ENCODE measurements at regions not wholly inside any gene's neighbourhood (a gene's known extent, or its start where the extent isn't known, plus 50 kb on each side); places are given as distances from the start of the nearest gene placed in this dataset.

- DNase-seq: no peak
Measured at GRCh38 chr13:78862446-78862845, 203.5 kb upstream of the OBI1 start.

- no peak for DNase-seq
Measured at GRCh38 chr13:78852709-78853108, 193.8 kb upstream of the OBI1 start.

- DNase-seq: no peak
Measured at GRCh38 chr13:78845656-78846365, 186.9 kb upstream of the OBI1 start.

- no peak for DNase-seq
Measured at GRCh38 chr13:78844106-78844505, 185.2 kb upstream of the OBI1 start.

- no peak for DNase-seq
Measured at GRCh38 chr13:78841358-78841963, 182.5 kb upstream of the OBI1 start.

- no peak for DNase-seq
Measured at GRCh38 chr13:78836238-78836784, 177.4 kb upstream of the OBI1 start.

- no peak for DNase-seq
Measured at GRCh38 chr13:78832461-78832860, 173.5 kb upstream of the OBI1 start.

- DNase-seq: no peak
Measured at GRCh38 chr13:78830508-78830907, 171.6 kb upstream of the OBI1 start.

GRCh38 chr13:78829821-78830220, 170.9 kb upstream of the OBI1 start:
- no peak for DNase-seq

GRCh38 chr13:78827471-78827870, 168.5 kb upstream of the OBI1 start:
- DNase-seq: no peak

- no peak for DNase-seq
Measured at GRCh38 chr13:78826936-78827335, 168.0 kb upstream of the OBI1 start.

- DNase-seq: no peak
Measured at GRCh38 chr13:78826312-78826711, 167.4 kb upstream of the OBI1 start.

- DNase-seq: no peak
Measured at GRCh38 chr13:78820541-78820940, 161.6 kb upstream of the OBI1 start.

- no peak for DNase-seq
Measured at GRCh38 chr13:78816592-78816991, 157.6 kb upstream of the OBI1 start.

- DNase-seq: no peak
Measured at GRCh38 chr13:78816154-78816553, 157.2 kb upstream of the OBI1 start.

GRCh38 chr13:78806457-78806856, 147.5 kb upstream of the OBI1 start:
- no peak for DNase-seq

GRCh38 chr13:78802912-78803311, 144.0 kb upstream of the OBI1 start:
- DNase-seq: no peak

GRCh38 chr13:78787190-78787589, 128.2 kb upstream of the OBI1 start:
- no peak for DNase-seq

GRCh38 chr13:78786459-78786858, 127.5 kb upstream of the OBI1 start:
- no peak for DNase-seq

- no peak for DNase-seq
Measured at GRCh38 chr13:78785764-78786163, 126.8 kb upstream of the OBI1 start.

GRCh38 chr13:78784014-78784750, 125.2 kb upstream of the OBI1 start:
- no peak for DNase-seq

GRCh38 chr13:78780708-78781107, 121.8 kb upstream of the OBI1 start:
- no peak for DNase-seq

GRCh38 chr13:78779608-78780007, 120.7 kb upstream of the OBI1 start:
- no peak for DNase-seq

GRCh38 chr13:78777976-78778375, 119.0 kb upstream of the OBI1 start:
- DNase-seq: no peak

All from central memory CD4-positive, alpha-beta T cell (primary cell).